ENCODE measurements at regions not wholly inside any gene's neighbourhood (a gene's known extent, or its start where the extent isn't known, plus 50 kb on each side); places are given as distances from the start of the nearest gene placed in this dataset.

DNA sequence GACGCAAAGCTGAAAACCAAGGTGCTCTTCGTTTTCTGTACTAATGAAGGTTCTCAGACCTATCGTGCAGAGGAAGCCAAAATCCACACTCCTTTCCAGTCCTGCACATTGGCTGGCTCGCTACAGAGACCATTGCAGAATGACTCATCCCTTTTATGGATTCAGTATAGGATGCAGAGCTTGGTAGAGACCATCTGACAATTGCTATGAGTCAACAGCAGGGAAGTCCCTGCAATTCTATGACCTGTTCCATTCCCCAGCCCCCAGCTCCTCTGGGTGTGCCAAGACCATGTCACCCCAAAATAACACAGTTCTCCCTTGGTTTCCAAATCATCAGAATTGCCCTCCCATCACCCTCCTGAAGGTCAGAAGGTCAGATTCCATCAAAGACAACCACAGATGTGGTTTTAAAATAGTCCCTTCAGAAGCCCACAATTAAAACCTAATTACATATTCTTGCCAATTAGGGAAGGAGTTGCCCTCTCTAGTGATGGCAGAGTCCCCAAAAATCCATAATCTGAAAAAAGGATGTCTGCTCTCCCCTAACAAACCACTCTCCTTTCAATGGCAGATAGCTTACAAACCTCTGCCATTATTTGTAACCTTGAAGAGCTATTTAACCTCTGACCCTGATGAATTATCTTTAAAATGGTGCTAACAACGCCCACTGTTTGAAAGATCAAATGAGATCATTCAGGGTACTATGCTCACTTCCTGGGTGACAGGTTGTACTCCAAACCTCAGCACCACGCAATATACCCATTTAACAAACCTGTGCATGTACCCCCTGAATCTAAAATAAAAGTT, 108.2 kb upstream of the RBBP6 start:
- H2BK15ac ChIP-seq (ENCODE audit: low read length) = no peak overlapping the region
- H3K4me2 ChIP-seq (ENCODE audit: insufficient read depth in 1 of 2, low read depth in 2 of 2, low read length in 2 of 2) = no peak overlapping the region
- H3K56ac ChIP-seq (replicated peaks; ENCODE audit: insufficient read length, low read depth, low read length) = no peak overlapping the region
- no peaks in the 10 kb centered on the region for H3K79me1 ChIP-seq (ENCODE audit: low read depth, low read length)
- H3K36me3 ChIP-seq (ENCODE audit: control insufficient read depth in 2 of 4, insufficient read depth in 4 of 4, low read length in 3 of 4) = no peaks in the 10 kb centered on the region
- H4K8ac ChIP-seq (ENCODE audit: extremely low read depth, insufficient read depth, low read length) = no peak overlapping the region
- H4K5ac ChIP-seq (ENCODE audit: insufficient read length, low read depth, low read length) = no peak overlapping the region
- H3K79me2 ChIP-seq (ENCODE audit: control insufficient read depth in 1 of 2, insufficient read depth in 2 of 2, low read length in 2 of 2) = no peaks in the 10 kb centered on the region
- FAIRE-seq (no peak), DNase-seq (ENCODE audit: low read depth in 1 of 2, low spot score in 2 of 2) (no peak)
- H2AFZ ChIP-seq (ENCODE audit: low read length) = no peak overlapping the region
- H3K9me3 ChIP-seq (ENCODE audit: insufficient read depth in 2 of 2, low read depth in 1 of 2, low read length in 1 of 2) = no peaks in the 10 kb centered on the region
- H4K91ac ChIP-seq (replicated peaks; ENCODE audit: insufficient read length, low read length) = no peak overlapping the region
- no peak overlapping the region for H2BK20ac ChIP-seq (ENCODE audit: low read length)
- no peak overlapping the region for H3K23ac ChIP-seq (ENCODE audit: insufficient read length)
- no peak overlapping the region for H3K14ac ChIP-seq (ENCODE audit: insufficient read length)
- H3K4me1 ChIP-seq (replicated peaks in 1 of 4; ENCODE audit: control insufficient read depth in 3 of 4, insufficient read depth in 4 of 4, low read length in 3 of 4) = peaks cover 0 to 8% (median 3%) of the 10 kb centered on the region in 4 experiments; a peak in 3 of 7 replicates
- H3K27me3 ChIP-seq (replicated peaks in 1 of 4; ENCODE audit: control insufficient read depth in 3 of 4, extremely low read depth in 1 of 4, insufficient read depth in 3 of 4, low read length in 3 of 4) = no peaks in the 10 kb centered on the region
- no peaks in the 10 kb centered on the region; the same call in 1 of the 2 replicates for H3K23me2 ChIP-seq (ENCODE audit: low read depth, low read length)
- H2BK120ac ChIP-seq (replicated peaks; ENCODE audit: low read depth, low read length) = no peak overlapping the region
- no peak overlapping the region for H2BK5ac ChIP-seq (ENCODE audit: low read depth, low read length)
- no peak overlapping the region for H2AK5ac ChIP-seq (ENCODE audit: low read depth, low read length)
- H3K4ac ChIP-seq (replicated peaks; ENCODE audit: insufficient read length, low read depth, low read length) = no peak overlapping the region
- H3K18ac ChIP-seq (ENCODE audit: extremely low read depth, low read length) = no peak overlapping the region
- H3K27ac ChIP-seq (ENCODE audit: low read depth, low read length) = no peak overlapping the region
- H4K20me1 ChIP-seq (replicated peaks in 1 of 2; ENCODE audit: control insufficient read depth in 1 of 2, insufficient read depth in 2 of 2, low read length in 2 of 2) = no peaks in the 10 kb centered on the region
- WGBS, 2 experiments (ENCODE audit: extremely low coverage in 1 of 2, insufficient coverage in 1 of 2, insufficient read length in 1 of 2, insufficient replicate concordance in 2 of 2, low coverage in 1 of 2, low lambda C conversion rate in 2 of 2, missing lambda C conversion rate in 1 of 2) = 91% methylated on average over 6 of the region's 6 CpGs; no CpG with 5 or more reads in 1 of the 2 experiments
- ChIA-PET CTCF (ENCODE audit: partially characterized antibody) (interaction anchor here (0.9 to 1.7 kb wide), 3 partner anchors 66 to 389 kb away, joined by 3 to 4 read pairs (median 3); no protein-coding TSS in a partner anchor), POLR2A (ENCODE audit: partially characterized antibody) (no interaction called here)
- H3K9ac ChIP-seq (replicated peaks in 1 of 4; ENCODE audit: extremely low read depth in 1 of 4, low read depth in 3 of 4, low read length in 3 of 4) = no peak overlapping the region
- H2BK12ac ChIP-seq (ENCODE audit: low read depth, low read length) = no peak overlapping the region
- no peak overlapping the region for H3K4me3 ChIP-seq (ENCODE audit: extremely low read depth in 1 of 4, insufficient read depth in 2 of 4, low read depth in 3 of 4, low read length in 4 of 4)
- no peak for TF ChIP-seq CTBP2 (IDR thresholded peaks at IDR 0.05; ENCODE audit: borderline replicate concordance, insufficient read depth, insufficient read length, low read length)
- TF ChIP-seq RAD21 (IDR thresholded peaks at IDR 0.05 in 1 of 2, conservative IDR thresholded peaks at IDR 0.05 in 1 of 2; ENCODE audit: low read depth in 2 of 2, low read length in 2 of 2) = no peak
- TF ChIP-seq SP4 (IDR thresholded peaks at IDR 0.05; ENCODE audit: low read length) = no peak
- TF ChIP-seq TBP (IDR thresholded peaks at IDR 0.05; ENCODE audit: low read depth, low read length) = no peak
- TF ChIP-seq FOSL1 (IDR thresholded peaks at IDR 0.05; ENCODE audit: insufficient read depth, low read depth, low read length) = no peak
- TF ChIP-seq TAF1 (IDR thresholded peaks at IDR 0.05; ENCODE audit: low read depth, low read length) = no peak
- TF ChIP-seq JUN (IDR thresholded peaks at IDR 0.05; ENCODE audit: low read depth, low read length) = no peak
- no peak for TF ChIP-seq EP300 (IDR thresholded peaks at IDR 0.05; ENCODE audit: borderline replicate concordance in 1 of 2, low read depth in 2 of 2, low read length in 2 of 2)
- TF ChIP-seq, protein P1, sequence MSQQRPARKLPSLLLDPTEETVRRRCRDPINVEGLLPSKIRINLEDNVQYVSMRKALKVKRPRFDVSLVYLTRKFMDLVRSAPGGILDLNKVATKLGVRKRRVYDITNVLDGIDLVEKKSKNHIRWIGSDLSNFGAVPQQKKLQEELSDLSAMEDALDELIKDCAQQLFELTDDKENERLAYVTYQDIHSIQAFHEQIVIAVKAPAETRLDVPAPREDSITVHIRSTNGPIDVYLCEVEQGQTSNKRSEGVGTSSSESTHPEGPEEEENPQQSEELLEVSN (IDR thresholded peaks at IDR 0.05) = no peak
- TF ChIP-seq NRF1 (IDR thresholded peaks at IDR 0.05; ENCODE audit: low read depth, low read length) = no peak
- no peak for TF ChIP-seq SP1 (IDR thresholded peaks at IDR 0.05; ENCODE audit: low read depth, low read length)
- no peak for TF ChIP-seq BCL11A (IDR thresholded peaks at IDR 0.05; ENCODE audit: low read depth in 2 of 2, low read length in 2 of 2)

All from H1 (cell line).